ENCODE measurements at regions not wholly inside any gene's neighbourhood (a gene's known extent, or its start where the extent isn't known, plus 50 kb on each side); places are given as distances from the start of the nearest gene placed in this dataset.

GRCh38 chr1:147077081-147077480 lies 95.2 kb downstream of the PRKAB2 start:
- TF ChIP-seq, protein P1, sequence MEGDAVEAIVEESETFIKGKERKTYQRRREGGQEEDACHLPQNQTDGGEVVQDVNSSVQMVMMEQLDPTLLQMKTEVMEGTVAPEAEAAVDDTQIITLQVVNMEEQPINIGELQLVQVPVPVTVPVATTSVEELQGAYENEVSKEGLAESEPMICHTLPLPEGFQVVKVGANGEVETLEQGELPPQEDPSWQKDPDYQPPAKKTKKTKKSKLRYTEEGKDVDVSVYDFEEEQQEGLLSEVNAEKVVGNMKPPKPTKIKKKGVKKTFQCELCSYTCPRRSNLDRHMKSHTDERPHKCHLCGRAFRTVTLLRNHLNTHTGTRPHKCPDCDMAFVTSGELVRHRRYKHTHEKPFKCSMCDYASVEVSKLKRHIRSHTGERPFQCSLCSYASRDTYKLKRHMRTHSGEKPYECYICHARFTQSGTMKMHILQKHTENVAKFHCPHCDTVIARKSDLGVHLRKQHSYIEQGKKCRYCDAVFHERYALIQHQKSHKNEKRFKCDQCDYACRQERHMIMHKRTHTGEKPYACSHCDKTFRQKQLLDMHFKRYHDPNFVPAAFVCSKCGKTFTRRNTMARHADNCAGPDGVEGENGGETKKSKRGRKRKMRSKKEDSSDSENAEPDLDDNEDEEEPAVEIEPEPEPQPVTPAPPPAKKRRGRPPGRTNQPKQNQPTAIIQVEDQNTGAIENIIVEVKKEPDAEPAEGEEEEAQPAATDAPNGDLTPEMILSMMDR (IDR thresholded peaks at IDR 0.05) = no peak
- TF ChIP-seq POLR2AphosphoS5 (IDR thresholded peaks at IDR 0.05; ENCODE audit: low read depth, low read length) = no peak
- TF ChIP-seq REST (IDR thresholded peaks at IDR 0.05; ENCODE audit: insufficient read depth in 1 of 2, low read depth in 2 of 2, low read length in 1 of 2) = no peak
- TF ChIP-seq TCF7L2 (IDR thresholded peaks at IDR 0.05; ENCODE audit: low read depth, low read length) = no peak
- no peak for TF ChIP-seq SIN3A (IDR thresholded peaks at IDR 0.05; ENCODE audit: borderline replicate concordance, insufficient read depth, low read depth, low read length)

Measured in Panc1 (cell line).